ENCODE measurements at regions not wholly inside any gene's neighbourhood (a gene's known extent, or its start where the extent isn't known, plus 50 kb on each side); places are given as distances from the start of the nearest gene placed in this dataset.

DNA sequence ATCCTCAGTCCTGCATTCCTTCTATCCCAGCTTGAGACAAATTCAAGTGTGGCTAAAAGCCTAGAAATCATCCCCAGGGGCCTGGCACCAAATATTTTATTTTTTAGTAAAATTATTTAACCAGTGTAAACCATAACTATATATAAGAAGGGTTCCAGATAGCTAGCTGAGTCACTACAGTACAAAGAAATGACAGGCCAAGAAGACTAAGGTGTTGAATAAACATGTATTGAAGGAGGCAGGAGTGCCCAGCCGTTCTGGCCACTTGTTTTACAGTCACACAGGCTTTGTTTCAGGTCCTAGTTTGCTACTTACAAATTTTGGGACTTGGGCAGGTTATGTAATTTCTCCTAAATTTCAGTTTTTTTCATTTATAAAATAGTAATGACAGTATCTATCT, 225.9 kb upstream of the PITX2 start:
- Mint-ChIP-seq H3K27me3 (ENCODE audit: low read depth, poor library complexity) (peaks cover 5% of the 10 kb centered on the region), H3K4me1 (peaks cover 17% of the 10 kb centered on the region), H3K27ac (no peak overlapping the region), H3K9me3 (no peaks in the 10 kb centered on the region), H3K36me3 (ENCODE audit: low read depth) (no peaks in the 10 kb centered on the region), H3K4me3 (no peak overlapping the region)
- no peak for DNase-seq
- TF ChIP-seq, protein P1, sequence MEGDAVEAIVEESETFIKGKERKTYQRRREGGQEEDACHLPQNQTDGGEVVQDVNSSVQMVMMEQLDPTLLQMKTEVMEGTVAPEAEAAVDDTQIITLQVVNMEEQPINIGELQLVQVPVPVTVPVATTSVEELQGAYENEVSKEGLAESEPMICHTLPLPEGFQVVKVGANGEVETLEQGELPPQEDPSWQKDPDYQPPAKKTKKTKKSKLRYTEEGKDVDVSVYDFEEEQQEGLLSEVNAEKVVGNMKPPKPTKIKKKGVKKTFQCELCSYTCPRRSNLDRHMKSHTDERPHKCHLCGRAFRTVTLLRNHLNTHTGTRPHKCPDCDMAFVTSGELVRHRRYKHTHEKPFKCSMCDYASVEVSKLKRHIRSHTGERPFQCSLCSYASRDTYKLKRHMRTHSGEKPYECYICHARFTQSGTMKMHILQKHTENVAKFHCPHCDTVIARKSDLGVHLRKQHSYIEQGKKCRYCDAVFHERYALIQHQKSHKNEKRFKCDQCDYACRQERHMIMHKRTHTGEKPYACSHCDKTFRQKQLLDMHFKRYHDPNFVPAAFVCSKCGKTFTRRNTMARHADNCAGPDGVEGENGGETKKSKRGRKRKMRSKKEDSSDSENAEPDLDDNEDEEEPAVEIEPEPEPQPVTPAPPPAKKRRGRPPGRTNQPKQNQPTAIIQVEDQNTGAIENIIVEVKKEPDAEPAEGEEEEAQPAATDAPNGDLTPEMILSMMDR (IDR thresholded peaks at IDR 0.05) = no peak

GRCh38 chr4:110849461-110849860, 226.6 kb upstream of the PITX2 start:
- Mint-ChIP-seq H3K27me3 (ENCODE audit: low read depth, poor library complexity) (peaks cover 5% of the 10 kb centered on the region), H3K4me1 (peaks cover 17% of the 10 kb centered on the region), H3K27ac (no peak overlapping the region), H3K36me3 (ENCODE audit: low read depth) (no peaks in the 10 kb centered on the region), H3K9me3 (no peaks in the 10 kb centered on the region), H3K4me3 (no peak overlapping the region)
- TF ChIP-seq, protein P1 (IDR thresholded peaks at IDR 0.05) = no peak
- no peak for DNase-seq

DNA sequence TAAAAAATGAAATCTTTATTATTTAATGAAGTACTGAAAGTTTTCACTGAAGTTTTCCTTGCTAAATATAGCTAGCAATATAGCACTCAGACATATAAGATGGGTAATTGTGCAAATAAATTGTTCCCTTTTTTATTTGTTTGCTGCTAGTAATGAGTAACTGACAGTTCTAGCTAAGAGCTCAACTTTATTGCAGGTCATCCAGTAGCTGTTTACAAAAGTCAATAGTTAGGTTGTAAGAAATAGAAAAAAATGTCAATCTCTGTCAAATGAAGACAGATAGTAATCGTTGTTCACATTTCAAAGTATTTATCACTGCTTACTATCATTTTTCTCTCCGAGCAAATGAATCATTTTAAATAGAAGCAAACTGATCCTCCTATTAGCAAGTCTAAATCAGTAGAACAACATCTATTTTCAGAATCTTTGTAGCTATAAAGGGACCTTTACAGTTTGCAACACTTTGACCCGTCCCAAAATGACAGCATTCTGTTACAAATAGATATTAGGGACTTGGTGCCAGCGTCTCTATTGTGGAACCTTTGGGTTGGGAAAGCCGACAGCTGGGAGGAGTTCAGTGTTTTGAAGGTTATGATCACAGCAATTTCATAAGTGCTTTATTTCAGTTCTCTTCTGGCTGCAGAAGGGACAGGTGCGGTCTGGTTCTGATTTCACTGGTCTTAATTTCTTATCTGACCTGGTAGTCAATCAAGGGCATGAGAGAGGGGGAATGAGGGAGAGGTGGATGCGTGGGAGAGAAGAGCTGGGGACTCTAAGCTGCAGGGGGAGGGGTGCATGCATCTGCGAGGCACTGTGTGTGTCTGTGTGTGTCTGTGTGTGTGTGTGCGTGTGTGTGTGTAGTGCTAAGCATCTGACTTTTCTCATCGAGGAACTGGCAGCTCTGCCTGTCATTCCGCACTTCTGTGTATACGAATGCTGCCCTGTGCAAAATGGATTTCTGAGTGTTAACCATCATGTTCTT, 227.9 kb upstream of the PITX2 start:
- Mint-ChIP-seq H3K27ac (no peak overlapping the region), H3K9me3 (no peaks in the 10 kb centered on the region), H3K4me3 (no peak overlapping the region), H3K4me1 (peaks cover 17% of the 10 kb centered on the region), H3K36me3 (ENCODE audit: low read depth) (no peaks in the 10 kb centered on the region), H3K27me3 (ENCODE audit: low read depth, poor library complexity) (peaks cover 5% of the 10 kb centered on the region)
- TF ChIP-seq, protein P1 (IDR thresholded peaks at IDR 0.05) = no peak
- peak; percentile 47 for DNase-seq

- Mint-ChIP-seq H3K36me3 (ENCODE audit: low read depth) (no peaks in the 10 kb centered on the region), H3K4me3 (no peak overlapping the region), H3K27ac (no peak overlapping the region), H3K4me1 (peaks cover 17% of the 10 kb centered on the region), H3K9me3 (no peaks in the 10 kb centered on the region), H3K27me3 (ENCODE audit: low read depth, poor library complexity) (peaks cover 10% of the 10 kb centered on the region)
- TF ChIP-seq, protein P1 (IDR thresholded peaks at IDR 0.05) = no peak
- no peak for DNase-seq
Measured at GRCh38 chr4:110851989-110852388, 229.1 kb upstream of the PITX2 start.

GRCh38 chr4:110852793-110853192, 229.9 kb upstream of the PITX2 start:
- Mint-ChIP-seq H3K4me1 (peaks cover 17% of the 10 kb centered on the region), H3K27me3 (ENCODE audit: low read depth, poor library complexity) (peaks cover 10% of the 10 kb centered on the region), H3K27ac (no peak overlapping the region), H3K4me3 (no peak overlapping the region), H3K36me3 (ENCODE audit: low read depth) (no peaks in the 10 kb centered on the region), H3K9me3 (no peaks in the 10 kb centered on the region)
- DNase-seq = no peak
- TF ChIP-seq, protein P1 (IDR thresholded peaks at IDR 0.05) = no peak

GRCh38 chr4:110853242-110853641, 230.4 kb upstream of the PITX2 start:
- H3K36me3 Mint-ChIP-seq (ENCODE audit: low read depth) = no peaks in the 10 kb centered on the region
- H3K4me1 Mint-ChIP-seq = peaks cover 17% of the 10 kb centered on the region
- H3K4me3 Mint-ChIP-seq = no peak overlapping the region
- no peak overlapping the region for H3K27ac Mint-ChIP-seq
- peaks cover 5% of the 10 kb centered on the region for H3K27me3 Mint-ChIP-seq (ENCODE audit: low read depth, poor library complexity)
- no peak for DNase-seq
- no peaks in the 10 kb centered on the region for H3K9me3 Mint-ChIP-seq
- TF ChIP-seq, protein P1 (IDR thresholded peaks at IDR 0.05) = no peak

Measured in nephron progenitor cell (in vitro differentiated cells).